ENCODE measurements at regions not wholly inside any gene's neighbourhood (a gene's known extent, or its start where the extent isn't known, plus 50 kb on each side); places are given as distances from the start of the nearest gene placed in this dataset.

GRCh38 chr12:19707948-19708409, 268.7 kb downstream of the AEBP2 start:
- Histone ChIP-seq H3K4me1 (ENCODE audit: control insufficient read depth in 4 of 4, insufficient read depth in 4 of 4, low read length in 3 of 4) (no peaks in the 10 kb centered on the region), H3K36me3 (ENCODE audit: control insufficient read depth in 4 of 4, insufficient read depth in 3 of 4, low read depth in 1 of 4, low read length in 3 of 4) (no peaks in the 10 kb centered on the region), H3K27ac (ENCODE audit: low read depth in 1 of 2, low read length in 2 of 2) (no peak overlapping the region), H3K9me3 (ENCODE audit: control insufficient read depth in 4 of 4, low read length in 3 of 4) (peaks cover 0 to 7% (median 3%) of the 10 kb centered on the region in 4 donors), H3K27me3 (ENCODE audit: control insufficient read depth in 4 of 4, insufficient read depth in 4 of 4, low read length in 3 of 4) (no peaks in the 10 kb centered on the region), H3K4me3 (ENCODE audit: low read depth in 1 of 3, low read length in 3 of 3) (no peak overlapping the region), H3K9ac (ENCODE audit: low read depth in 1 of 2, low read length in 2 of 2) (no peak overlapping the region)
- TF ChIP-seq HNF4G (IDR thresholded peaks at IDR 0.05) (no peak), GABPA (IDR thresholded peaks at IDR 0.05 in 1 of 2, conservative IDR thresholded peaks at IDR 0.05 in 1 of 2) (no peak), REST (IDR thresholded peaks at IDR 0.05) (no peak)
- DNase-seq (ENCODE audit: low spot score), result no peak
- WGBS, result 75% methylated on average over 6 of the region's 6 CpGs

DNA sequence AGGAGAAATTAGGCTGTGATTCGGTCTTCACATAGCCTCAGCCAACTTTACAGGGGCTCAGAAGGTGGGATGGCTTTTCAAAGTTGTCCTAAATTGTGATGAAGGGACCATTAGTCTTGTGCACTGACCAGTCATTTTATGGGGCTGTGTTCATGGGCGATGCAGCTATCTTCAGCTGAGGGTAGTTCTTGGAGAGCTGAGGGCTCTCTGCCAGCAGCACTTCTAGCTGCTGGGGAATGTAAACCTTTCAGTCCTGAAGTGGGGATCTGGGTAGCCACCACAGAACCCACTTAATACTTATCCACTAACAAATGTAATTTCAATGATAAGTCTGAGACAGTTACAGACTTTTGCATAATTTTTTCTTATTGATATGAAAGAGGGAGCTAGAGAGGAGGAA, 270.6 kb downstream of the AEBP2 start:
- Histone ChIP-seq H3K36me3 (ENCODE audit: control insufficient read depth in 4 of 4, insufficient read depth in 3 of 4, low read depth in 1 of 4, low read length in 3 of 4) (no peaks in the 10 kb centered on the region), H3K4me3 (ENCODE audit: low read depth in 1 of 3, low read length in 3 of 3) (no peak overlapping the region), H3K9ac (ENCODE audit: low read depth in 1 of 2, low read length in 2 of 2) (no peak overlapping the region), H3K27ac (ENCODE audit: low read depth in 1 of 2, low read length in 2 of 2) (no peak overlapping the region), H3K9me3 (ENCODE audit: control insufficient read depth in 4 of 4, low read length in 3 of 4) (peaks cover 0 to 7% (median 3%) of the 10 kb centered on the region in 4 donors), H3K27me3 (ENCODE audit: control insufficient read depth in 4 of 4, insufficient read depth in 4 of 4, low read length in 3 of 4) (no peaks in the 10 kb centered on the region), H3K4me1 (ENCODE audit: control insufficient read depth in 4 of 4, insufficient read depth in 4 of 4, low read length in 3 of 4) (no peaks in the 10 kb centered on the region)
- no peak for TF ChIP-seq RXRA (IDR thresholded peaks at IDR 0.05)
- no peak for TF ChIP-seq YY1 (IDR thresholded peaks at IDR 0.05)
- no peak for TF ChIP-seq CTCF (IDR thresholded peaks at IDR 0.05; ENCODE audit: low read depth, low read length, missing input control)
- TF ChIP-seq HNF4A (conservative IDR thresholded peaks at IDR 0.05), result no peak
- no peak for TF ChIP-seq EGR1 (IDR thresholded peaks at IDR 0.05; ENCODE audit: low read depth in 2 of 2)
- TF ChIP-seq MAX (IDR thresholded peaks at IDR 0.05), result no peak
- no peak for TF ChIP-seq SP1 (IDR thresholded peaks at IDR 0.05)
- no peak for TF ChIP-seq FOXA2 (IDR thresholded peaks at IDR 0.05)
- TF ChIP-seq FOXA1 (IDR thresholded peaks at IDR 0.05), result no peak
- TF ChIP-seq NR2F2 (IDR thresholded peaks at IDR 0.05), result no peak
- no peak for DNase-seq (ENCODE audit: low spot score)
- 46% methylated on average over 2 of the region's 2 CpGs for WGBS
